ENCODE measurements at regions not wholly inside any gene's neighbourhood (a gene's known extent, or its start where the extent isn't known, plus 50 kb on each side); places are given as distances from the start of the nearest gene placed in this dataset.

GRCh38 chr6:24019393-24019792 is 106.6 kb upstream of the NRSN1 start:
- no peak for TF ChIP-seq POLR2A (IDR thresholded peaks at IDR 0.05)
- TF ChIP-seq CTCF (IDR thresholded peaks at IDR 0.05): no peak
